Neural progenitor cell (in vitro differentiated cells): ENCODE measurements at regions not wholly inside any gene's neighbourhood (a gene's known extent, or its start where the extent isn't known, plus 50 kb on each side); places are given as distances from the start of the nearest gene placed in this dataset.
A peak's percentile ranks its signal among the peaks of the same experiment; 100 is the strongest.
"Not testable (repeated sequence)": the region's sequence is repeated elsewhere in the genome, so short reads cannot be mapped to it uniquely, and the experiment has no call there.

Experiments
- DNase-seq: peaks from one replicate; pipeline ENCODE4 v3.0.0-alpha.2; 2016; ENCODE audit warnings: low spot score
- H2AFZ ChIP-seq: fragments of 200-600 bp; sonication (generic); replicated peaks from 2 replicates; pipeline ENCODE4 v1.6.1; 2016; ENCODE audit warnings: antibody characterized with exemption
- H3F3A ChIP-seq: fragments of 200-600 bp; sonication (generic); 2 replicates; pipeline ENCODE4 v1.6.1; 2016; ENCODE audit warnings: antibody characterized with exemption, low read depth
- H3K27ac ChIP-seq: fragments of 200-600 bp; sonication (generic); 2 replicates; pipeline ENCODE4 v1.5.1; 2016; ENCODE audit warnings: mild to moderate bottlenecking
- H3K27me3 ChIP-seq: fragments of 200-600 bp; sonication (generic); 2 replicates; pipeline ENCODE4 v1.6.1; 2016; ENCODE audit warnings: mild to moderate bottlenecking, moderate library complexity
- H3K36me3 ChIP-seq: fragments of 200-600 bp; sonication (generic); 2 replicates; pipeline ENCODE4 v1.5.1; 2016
- H3K4me1 ChIP-seq: fragments of 200-600 bp; sonication (generic); 2 replicates; pipeline ENCODE4 v1.6.1; 2016; ENCODE audit warnings: mixed run types
- H3K4me2 ChIP-seq: fragments of 200-600 bp; sonication (generic); 2 replicates; pipeline ENCODE4 v1.6.1; 2016
- H3K4me3 ChIP-seq: fragments of 200-600 bp; sonication (generic); 2 replicates; pipeline ENCODE4 v1.5.1; 2016
- H3K79me2 ChIP-seq: fragments of 200-600 bp; sonication (generic); 2 replicates; pipeline ENCODE4 v1.6.1; 2016; ENCODE audit warnings: low read depth
- H3K9ac ChIP-seq: fragments of 200-600 bp; sonication (generic); 2 replicates; pipeline ENCODE4 v1.6.1; 2016
- H3K9me3 ChIP-seq: fragments of 200-600 bp; sonication (generic); 2 replicates; pipeline ENCODE4 v1.5.1; 2016; ENCODE audit warnings: low read depth
- H4K20me1 ChIP-seq: fragments of 200-600 bp; sonication (generic); 2 replicates; pipeline ENCODE4 v1.6.1; 2016; ENCODE audit warnings: low read depth
- H3K27ac Mint-ChIP-seq: 3 replicates; pipeline ENCODE4 v1.8.0; 2021; ENCODE audit warnings: mixed read lengths
- H3K27me3 Mint-ChIP-seq: 2 replicates; pipeline ENCODE4 v1.8.0; 2022; ENCODE audit warnings: low read depth, mild to moderate bottlenecking, inconsistent platforms, moderate library complexity, mixed read lengths; ENCODE audit not compliant: insufficient read depth
- H3K36me3 Mint-ChIP-seq: 3 replicates; pipeline ENCODE4 v1.8.0; 2021; ENCODE audit warnings: mixed read lengths
- H3K4me1 Mint-ChIP-seq: 3 replicates; pipeline ENCODE4 v1.8.0; 2021; ENCODE audit warnings: mixed read lengths
- H3K4me3 Mint-ChIP-seq: 3 replicates; pipeline ENCODE4 v1.8.0; 2021; ENCODE audit warnings: mild to moderate bottlenecking, moderate library complexity, mixed read lengths
- H3K9me3 Mint-ChIP-seq: 3 replicates; pipeline ENCODE4 v1.8.0; 2020; ENCODE audit warnings: mixed read lengths
- EZH2 ChIP-seq: fragments of 200-600 bp; sonication (generic); IDR thresholded peaks from 2 replicates; pipeline ENCODE4 v1.6.1; 2017; ENCODE audit warnings: antibody characterized with exemption, mild to moderate bottlenecking, moderate library complexity
- EZH2phosphoT487 ChIP-seq: fragments of 200-600 bp; sonication (generic); IDR thresholded peaks from 2 replicates; pipeline ENCODE4 v1.6.1; 2017; ENCODE audit warnings: antibody characterized with exemption
- TF ChIP-seq, protein P1 (sequence below): fragments of 200-600 bp; sonication (generic); IDR thresholded peaks from 2 replicates; pipeline ENCODE4 v1.5.1; 2017; ENCODE audit warnings: antibody characterized with exemption, mild to moderate bottlenecking

DNA sequence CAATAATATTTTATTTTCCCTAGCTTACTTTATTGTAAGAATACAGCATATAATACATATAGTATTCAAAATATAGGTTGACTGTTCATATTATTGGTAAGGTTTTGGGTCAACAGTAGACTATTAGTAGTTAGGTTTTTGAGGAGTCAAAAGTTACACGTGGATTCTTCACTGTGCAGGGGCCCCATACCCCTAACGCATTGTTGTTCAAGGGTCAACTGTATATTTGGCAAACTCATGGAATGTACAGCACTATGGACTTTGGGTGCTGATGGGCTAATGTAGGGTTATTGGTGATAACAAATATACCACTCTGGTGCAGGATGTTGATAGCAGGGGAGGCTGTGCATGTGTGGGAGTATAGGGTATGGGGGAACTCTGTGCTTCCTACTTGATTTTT, 397.2 kb downstream of the BCKDHB start:
- Histone ChIP-seq H3K9me3 (no peaks in the 10 kb centered on the region), H2AFZ (no peak overlapping the region), H3K27ac (no peak overlapping the region), H3K9ac (no peak overlapping the region), H3K4me1 (no peaks in the 10 kb centered on the region), H3K27me3 (no peaks in the 10 kb centered on the region), H3K79me2 (no peaks in the 10 kb centered on the region), H3K4me3 (no peak overlapping the region), H3F3A (no peaks in the 10 kb centered on the region), H4K20me1 (no peaks in the 10 kb centered on the region), H3K4me2 (no peak overlapping the region), H3K36me3 (no peaks in the 10 kb centered on the region)
- no peak for DNase-seq
- Mint-ChIP-seq H3K36me3 (no peaks in the 10 kb centered on the region), H3K4me3 (no peak overlapping the region), H3K27ac (no peak overlapping the region), H3K27me3 (peaks cover 4% of the 10 kb centered on the region), H3K4me1 (peaks cover 6% of the 10 kb centered on the region), H3K9me3 (no peaks in the 10 kb centered on the region)
- TF ChIP-seq EZH2phosphoT487 = no peak
- no peak for TF ChIP-seq EZH2
- TF ChIP-seq, protein P1, sequence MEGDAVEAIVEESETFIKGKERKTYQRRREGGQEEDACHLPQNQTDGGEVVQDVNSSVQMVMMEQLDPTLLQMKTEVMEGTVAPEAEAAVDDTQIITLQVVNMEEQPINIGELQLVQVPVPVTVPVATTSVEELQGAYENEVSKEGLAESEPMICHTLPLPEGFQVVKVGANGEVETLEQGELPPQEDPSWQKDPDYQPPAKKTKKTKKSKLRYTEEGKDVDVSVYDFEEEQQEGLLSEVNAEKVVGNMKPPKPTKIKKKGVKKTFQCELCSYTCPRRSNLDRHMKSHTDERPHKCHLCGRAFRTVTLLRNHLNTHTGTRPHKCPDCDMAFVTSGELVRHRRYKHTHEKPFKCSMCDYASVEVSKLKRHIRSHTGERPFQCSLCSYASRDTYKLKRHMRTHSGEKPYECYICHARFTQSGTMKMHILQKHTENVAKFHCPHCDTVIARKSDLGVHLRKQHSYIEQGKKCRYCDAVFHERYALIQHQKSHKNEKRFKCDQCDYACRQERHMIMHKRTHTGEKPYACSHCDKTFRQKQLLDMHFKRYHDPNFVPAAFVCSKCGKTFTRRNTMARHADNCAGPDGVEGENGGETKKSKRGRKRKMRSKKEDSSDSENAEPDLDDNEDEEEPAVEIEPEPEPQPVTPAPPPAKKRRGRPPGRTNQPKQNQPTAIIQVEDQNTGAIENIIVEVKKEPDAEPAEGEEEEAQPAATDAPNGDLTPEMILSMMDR = no peak

DNA sequence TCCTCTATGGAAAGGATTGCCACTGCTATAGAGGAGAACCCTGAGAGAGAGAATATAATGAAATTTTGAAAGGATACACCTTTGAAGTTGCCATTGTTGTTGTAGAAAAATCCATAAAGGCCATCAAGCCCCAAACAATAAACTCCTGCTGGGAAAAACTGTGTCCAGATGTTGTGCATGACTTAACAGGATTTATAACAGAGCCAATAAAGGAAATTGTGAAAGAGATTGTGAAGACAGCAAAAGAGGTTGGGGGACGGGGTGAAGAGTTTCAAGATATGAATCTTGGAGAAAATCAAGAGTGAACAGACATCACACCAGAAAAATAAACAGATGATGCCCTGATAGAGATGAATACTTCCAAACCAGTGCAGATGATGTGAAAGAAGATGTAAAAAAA, 396.4 kb downstream of the BCKDHB start:
- no peaks in the 10 kb centered on the region for H3K9me3 Mint-ChIP-seq
- Histone ChIP-seq H3K27ac (no peak overlapping the region), H4K20me1 (no peaks in the 10 kb centered on the region), H3K9ac (no peak overlapping the region), H3K27me3 (no peaks in the 10 kb centered on the region), H3K4me1 (no peaks in the 10 kb centered on the region), H3K36me3 (no peaks in the 10 kb centered on the region), H3K4me3 (no peak overlapping the region), H3K4me2 (no peak overlapping the region), H3F3A (no peaks in the 10 kb centered on the region), H3K79me2 (no peaks in the 10 kb centered on the region), H3K9me3 (no peaks in the 10 kb centered on the region), H2AFZ (no peak overlapping the region)
- H3K36me3 Mint-ChIP-seq = no peaks in the 10 kb centered on the region
- peaks cover 3% of the 10 kb centered on the region for H3K27me3 Mint-ChIP-seq
- TF ChIP-seq EZH2phosphoT487 = no peak
- TF ChIP-seq, protein P1 = no peak
- TF ChIP-seq EZH2 = no peak
- no peak for DNase-seq
- no peak overlapping the region for H3K27ac Mint-ChIP-seq
- no peak overlapping the region for H3K4me3 Mint-ChIP-seq
- peaks cover 6% of the 10 kb centered on the region for H3K4me1 Mint-ChIP-seq

DNA sequence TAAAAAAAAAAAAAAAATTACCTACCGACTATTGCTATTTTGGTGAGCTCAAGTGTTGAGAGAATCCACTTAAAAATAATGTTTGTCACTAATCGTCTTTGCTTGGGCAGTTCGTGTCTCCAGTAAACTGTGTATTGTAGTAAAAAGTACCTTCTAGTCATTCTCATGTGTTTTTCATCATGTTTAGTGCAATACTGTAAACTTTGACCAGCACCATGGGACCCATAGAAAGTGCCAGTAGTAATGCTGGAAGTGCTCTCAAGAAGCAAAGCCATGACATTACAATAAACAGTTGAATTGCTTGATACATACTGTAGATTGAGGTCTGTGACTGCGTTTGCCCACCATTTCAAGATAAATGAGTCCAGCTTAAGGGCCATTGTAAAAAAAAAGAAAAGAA, 395.2 kb downstream of the BCKDHB start:
- Histone ChIP-seq H3K4me2 (no peak overlapping the region), H3K79me2 (no peaks in the 10 kb centered on the region), H3K36me3 (no peaks in the 10 kb centered on the region), H3K27me3 (no peaks in the 10 kb centered on the region), H3K4me1 (no peaks in the 10 kb centered on the region), H3K4me3 (no peak overlapping the region), H3K9me3 (no peaks in the 10 kb centered on the region), H3K9ac (no peak overlapping the region), H3F3A (no peaks in the 10 kb centered on the region), H2AFZ (no peak overlapping the region), H3K27ac (no peak overlapping the region), H4K20me1 (no peaks in the 10 kb centered on the region)
- Mint-ChIP-seq H3K4me3 (no peak overlapping the region), H3K27me3 (peaks cover 2% of the 10 kb centered on the region), H3K4me1 (peaks cover 6% of the 10 kb centered on the region), H3K9me3 (peaks cover 2% of the 10 kb centered on the region), H3K36me3 (no peaks in the 10 kb centered on the region), H3K27ac (no peak overlapping the region)
- DNase-seq = no peak
- TF ChIP-seq EZH2 (no peak), EZH2phosphoT487 (no peak)
- TF ChIP-seq, protein P1 = no peak

DNA sequence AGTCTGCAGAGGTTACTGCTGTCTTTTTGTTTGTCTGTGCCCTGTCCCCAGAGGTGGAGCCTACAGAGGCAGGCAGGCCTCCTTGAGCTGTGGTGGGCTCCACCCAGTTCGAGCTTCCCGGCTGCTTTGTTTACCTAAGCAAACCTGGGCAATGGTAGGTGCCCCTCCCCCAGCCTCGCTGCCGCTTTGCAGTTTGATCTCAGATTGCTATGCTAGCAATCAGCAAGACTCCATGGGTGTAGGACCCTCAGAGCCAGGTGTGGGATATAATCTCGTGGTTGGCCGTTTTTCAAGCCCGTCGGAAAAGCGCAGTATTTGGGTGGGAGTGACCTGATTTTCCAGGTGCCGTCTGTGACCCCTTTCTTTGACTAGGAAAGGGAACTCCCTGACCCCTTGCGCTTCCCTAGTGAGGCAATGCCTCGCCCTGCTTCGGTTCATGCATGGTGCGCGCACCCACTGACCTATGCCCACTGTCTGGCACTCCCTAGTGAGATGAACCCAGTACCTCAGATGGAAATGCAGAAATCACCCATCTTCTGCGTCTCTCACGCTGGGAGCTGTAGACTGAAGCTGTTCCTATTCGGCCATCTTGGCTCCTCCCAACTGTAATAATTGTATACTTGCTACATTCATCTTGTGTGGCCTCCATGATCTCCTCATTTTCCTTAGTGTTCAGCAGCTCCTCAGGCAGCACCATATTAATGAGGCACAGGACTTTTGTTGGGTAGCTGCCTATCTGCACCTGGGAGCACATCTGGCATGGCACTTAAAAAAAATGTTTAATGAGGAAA, 391.4 kb downstream of the BCKDHB start:
- H3K4me2 ChIP-seq, H3K36me3 Mint-ChIP-seq, H3K4me1 ChIP-seq, H3K9ac ChIP-seq, H3K79me2 ChIP-seq, H3K27ac Mint-ChIP-seq, H3K9me3 Mint-ChIP-seq, H3K9me3 ChIP-seq, H3K4me3 ChIP-seq, H3K36me3 ChIP-seq, H3K27me3 Mint-ChIP-seq, H3F3A ChIP-seq, H3K27me3 ChIP-seq, DNase-seq, H3K4me3 Mint-ChIP-seq, H3K4me1 Mint-ChIP-seq, H4K20me1 ChIP-seq, H3K27ac ChIP-seq: not testable (repeated sequence)
- peak overlapping the region; percentile 68 for H2AFZ ChIP-seq
